ENCODE measurements at regions not wholly inside any gene's neighbourhood (a gene's known extent, or its start where the extent isn't known, plus 50 kb on each side); places are given as distances from the start of the nearest gene placed in this dataset.

DNA sequence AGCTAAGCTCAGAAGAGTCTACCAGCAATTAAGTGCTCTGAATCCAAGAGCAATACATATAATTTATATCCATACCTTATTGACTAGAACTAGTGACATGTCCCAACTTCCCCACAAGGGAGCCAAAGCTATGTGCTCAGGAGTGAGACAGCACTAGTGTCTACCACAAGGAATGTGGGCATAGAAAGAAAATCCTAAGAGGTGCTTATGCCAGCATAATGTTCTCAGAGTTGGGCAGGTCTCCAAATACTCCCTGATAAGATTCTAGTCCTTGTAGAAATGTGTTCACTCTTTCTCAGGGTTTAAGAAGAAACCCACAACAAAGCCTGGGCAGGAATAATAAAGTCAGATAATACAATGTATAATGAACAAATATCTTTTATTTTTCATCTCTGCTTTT, 275.1 kb downstream of the BRINP1 start:
- no peak overlapping the region for H2BK120ac ChIP-seq (ENCODE audit: low read depth, low read length, poor library complexity, severe bottlenecking)
- no peak overlapping the region for H2BK20ac ChIP-seq (ENCODE audit: low read depth, low read length, poor library complexity, severe bottlenecking)
- H3K23ac ChIP-seq (ENCODE audit: insufficient read length, low read depth, low read length) = no peak overlapping the region
- Mint-ChIP-seq H3K27me3 (ENCODE audit: low read depth) (no peaks in the 10 kb centered on the region), H3K27ac (no peak overlapping the region), H3K4me3 (no peak overlapping the region), H3K9me3 (no peaks in the 10 kb centered on the region), H3K4me1 (peaks cover 5 to 12% of the 10 kb centered on the region in 2 experiments), H3K36me3 (ENCODE audit: insufficient read depth in 1 of 3, low read depth in 3 of 3) (no peaks in the 10 kb centered on the region)
- no peaks in the 10 kb centered on the region for H3K4me1 ChIP-seq (ENCODE audit: insufficient read depth, low read length)
- H3K4ac ChIP-seq (ENCODE audit: low read depth, low read length) = no peak overlapping the region
- no peak overlapping the region for H3K4me2 ChIP-seq (ENCODE audit: insufficient read depth, insufficient read length, low read length)
- H2BK12ac ChIP-seq (ENCODE audit: insufficient read length, low read depth, low read length) = no peak overlapping the region
- no peaks in the 10 kb centered on the region for H3K9me3 ChIP-seq (ENCODE audit: control insufficient read depth, low read depth, low read length)
- H3K79me2 ChIP-seq (ENCODE audit: insufficient read depth, low read length) = no peaks in the 10 kb centered on the region
- H3K9ac ChIP-seq (ENCODE audit: extremely low read depth, insufficient read length, low read length) = no peak overlapping the region
- H3K56ac ChIP-seq (ENCODE audit: insufficient read length, low read depth, low read length) = no peak overlapping the region
- TF ChIP-seq, protein P1, sequence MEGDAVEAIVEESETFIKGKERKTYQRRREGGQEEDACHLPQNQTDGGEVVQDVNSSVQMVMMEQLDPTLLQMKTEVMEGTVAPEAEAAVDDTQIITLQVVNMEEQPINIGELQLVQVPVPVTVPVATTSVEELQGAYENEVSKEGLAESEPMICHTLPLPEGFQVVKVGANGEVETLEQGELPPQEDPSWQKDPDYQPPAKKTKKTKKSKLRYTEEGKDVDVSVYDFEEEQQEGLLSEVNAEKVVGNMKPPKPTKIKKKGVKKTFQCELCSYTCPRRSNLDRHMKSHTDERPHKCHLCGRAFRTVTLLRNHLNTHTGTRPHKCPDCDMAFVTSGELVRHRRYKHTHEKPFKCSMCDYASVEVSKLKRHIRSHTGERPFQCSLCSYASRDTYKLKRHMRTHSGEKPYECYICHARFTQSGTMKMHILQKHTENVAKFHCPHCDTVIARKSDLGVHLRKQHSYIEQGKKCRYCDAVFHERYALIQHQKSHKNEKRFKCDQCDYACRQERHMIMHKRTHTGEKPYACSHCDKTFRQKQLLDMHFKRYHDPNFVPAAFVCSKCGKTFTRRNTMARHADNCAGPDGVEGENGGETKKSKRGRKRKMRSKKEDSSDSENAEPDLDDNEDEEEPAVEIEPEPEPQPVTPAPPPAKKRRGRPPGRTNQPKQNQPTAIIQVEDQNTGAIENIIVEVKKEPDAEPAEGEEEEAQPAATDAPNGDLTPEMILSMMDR (conservative IDR thresholded peaks at IDR 0.05) = no peak
- no peak overlapping the region for H4K5ac ChIP-seq (ENCODE audit: insufficient read length, low read depth, low read length)
- no peak overlapping the region for H2AFZ ChIP-seq (ENCODE audit: low read length)
- no peak overlapping the region for H2AK5ac ChIP-seq (ENCODE audit: insufficient read length, low read length)
- no peak overlapping the region for H4K91ac ChIP-seq (ENCODE audit: insufficient read length, low read depth, low read length)
- no peaks in the 10 kb centered on the region for H4K20me1 ChIP-seq (ENCODE audit: control insufficient read depth, insufficient read depth, insufficient read length)
- H2BK5ac ChIP-seq (ENCODE audit: insufficient read length, low read length) = no peak overlapping the region
- no peaks in the 10 kb centered on the region for H3K23me2 ChIP-seq (ENCODE audit: insufficient read length, low read depth, low read length, poor library complexity, severe bottlenecking)
- no peak for DNase-seq
- H3T11ph ChIP-seq (ENCODE audit: low read length) = no peak overlapping the region
- H3K79me1 ChIP-seq (ENCODE audit: insufficient read depth, low read depth, low read length, poor library complexity, severe bottlenecking) = no peaks in the 10 kb centered on the region
- no peak overlapping the region for H3K27ac ChIP-seq (ENCODE audit: insufficient read length, low read depth, low read length)
- no peaks in the 10 kb centered on the region for H3K27me3 ChIP-seq (ENCODE audit: insufficient read depth, low read length)
- no peak overlapping the region for H2BK15ac ChIP-seq (ENCODE audit: low read depth, low read length)
- no peak overlapping the region for H3K18ac ChIP-seq (ENCODE audit: insufficient read length, low read depth, low read length)
- no peak overlapping the region for H4K8ac ChIP-seq (replicated peaks; ENCODE audit: insufficient read length, low read depth, low read length)
- H3K14ac ChIP-seq (ENCODE audit: insufficient read depth, low read length) = no peak overlapping the region

Measured in H9 (cell line).